Progenitor cell of endocrine pancreas (in vitro differentiated cells): ENCODE measurements at regions not wholly inside any gene's neighbourhood (a gene's known extent, or its start where the extent isn't known, plus 50 kb on each side); places are given as distances from the start of the nearest gene placed in this dataset.
A peak's percentile ranks its signal among the peaks of the same experiment; 100 is the strongest.

ENCODE experiments used
- DNase-seq: peaks from one replicate; pipeline ENCODE4 v3.0.0; 2021; ENCODE audit warnings: low spot score; ENCODE audit not compliant: unreplicated experiment
- H3K27ac Mint-ChIP-seq: 2 replicates; pipeline ENCODE4 v1.8.0; 2021; ENCODE audit warnings: mild to moderate bottlenecking, moderate library complexity, mixed read lengths
- H3K27me3 Mint-ChIP-seq: 2 replicates; pipeline ENCODE4 v1.8.0; 2021; ENCODE audit warnings: mixed read lengths
- H3K36me3 Mint-ChIP-seq: 2 replicates; pipeline ENCODE4 v1.8.0; 2022; ENCODE audit warnings: mixed read lengths; ENCODE audit not compliant: insufficient read depth
- H3K4me1 Mint-ChIP-seq: 2 replicates; pipeline ENCODE4 v1.8.0; 2021; ENCODE audit warnings: low read depth, mixed read lengths
- H3K4me3 Mint-ChIP-seq: 2 replicates; pipeline ENCODE4 v1.8.0; 2021; ENCODE audit warnings: low read depth, mild to moderate bottlenecking, moderate library complexity, mixed read lengths
- H3K9me3 Mint-ChIP-seq: 2 replicates; pipeline ENCODE4 v1.8.0; 2021; ENCODE audit warnings: low read depth, mixed read lengths
- TF ChIP-seq, protein P1 (sequence below): fragments of 200-600 bp; sonication (generic); IDR thresholded peaks from one replicate; pipeline ENCODE4 v1.5.0; 2021; ENCODE audit warnings: antibody characterized with exemption, mild to moderate bottlenecking; ENCODE audit not compliant: unreplicated experiment

DNA sequence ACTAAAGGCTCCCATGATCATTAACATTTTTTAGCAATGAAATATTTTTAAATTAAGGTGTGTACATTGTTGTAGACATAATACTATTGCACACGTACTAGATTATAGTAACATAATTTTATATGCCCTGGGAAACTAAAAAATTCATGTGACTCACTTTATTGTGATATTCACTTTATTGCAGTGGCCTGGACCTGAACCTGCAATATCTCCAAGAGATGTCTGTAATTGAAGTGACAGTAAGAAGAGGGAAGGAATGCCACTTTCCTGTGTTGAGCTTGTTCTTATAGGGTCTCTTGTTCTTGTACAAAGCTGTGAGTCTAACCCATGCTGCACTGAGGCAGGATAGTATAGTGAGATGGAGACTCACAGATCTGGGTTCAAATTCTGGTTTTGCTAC is 66.9 kb upstream of the USP24 start:
- no peak overlapping the region for H3K4me3 Mint-ChIP-seq
- no peak overlapping the region for H3K27ac Mint-ChIP-seq
- peaks cover 16% of the 10 kb centered on the region for H3K27me3 Mint-ChIP-seq
- DNase-seq: no peak
- TF ChIP-seq, protein P1, sequence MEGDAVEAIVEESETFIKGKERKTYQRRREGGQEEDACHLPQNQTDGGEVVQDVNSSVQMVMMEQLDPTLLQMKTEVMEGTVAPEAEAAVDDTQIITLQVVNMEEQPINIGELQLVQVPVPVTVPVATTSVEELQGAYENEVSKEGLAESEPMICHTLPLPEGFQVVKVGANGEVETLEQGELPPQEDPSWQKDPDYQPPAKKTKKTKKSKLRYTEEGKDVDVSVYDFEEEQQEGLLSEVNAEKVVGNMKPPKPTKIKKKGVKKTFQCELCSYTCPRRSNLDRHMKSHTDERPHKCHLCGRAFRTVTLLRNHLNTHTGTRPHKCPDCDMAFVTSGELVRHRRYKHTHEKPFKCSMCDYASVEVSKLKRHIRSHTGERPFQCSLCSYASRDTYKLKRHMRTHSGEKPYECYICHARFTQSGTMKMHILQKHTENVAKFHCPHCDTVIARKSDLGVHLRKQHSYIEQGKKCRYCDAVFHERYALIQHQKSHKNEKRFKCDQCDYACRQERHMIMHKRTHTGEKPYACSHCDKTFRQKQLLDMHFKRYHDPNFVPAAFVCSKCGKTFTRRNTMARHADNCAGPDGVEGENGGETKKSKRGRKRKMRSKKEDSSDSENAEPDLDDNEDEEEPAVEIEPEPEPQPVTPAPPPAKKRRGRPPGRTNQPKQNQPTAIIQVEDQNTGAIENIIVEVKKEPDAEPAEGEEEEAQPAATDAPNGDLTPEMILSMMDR: no peak
- H3K4me1 Mint-ChIP-seq: peaks cover 1% of the 10 kb centered on the region
- no peaks in the 10 kb centered on the region for H3K36me3 Mint-ChIP-seq
- no peaks in the 10 kb centered on the region for H3K9me3 Mint-ChIP-seq

DNA sequence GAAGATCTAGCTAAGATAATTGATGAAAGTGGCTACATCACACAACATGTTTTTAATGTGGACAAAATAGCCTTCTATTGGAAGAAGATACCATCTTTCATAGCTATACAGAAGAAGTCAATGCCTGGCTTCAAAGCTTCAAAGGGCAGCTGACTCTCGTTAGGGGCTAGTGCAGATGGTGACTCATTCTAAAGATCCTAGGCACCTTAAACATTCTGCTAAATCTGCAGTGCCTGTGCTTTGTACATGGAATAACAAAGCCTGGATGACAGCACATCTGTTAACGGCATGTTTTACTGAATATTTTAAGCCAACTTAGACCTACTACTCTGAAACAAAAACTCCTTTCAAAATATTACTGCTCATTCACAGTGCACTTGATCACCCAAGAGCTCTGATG is 65.6 kb upstream of the USP24 start:
- DNase-seq: no peak
- H3K27ac Mint-ChIP-seq: no peak overlapping the region
- H3K27me3 Mint-ChIP-seq: peaks cover 20% of the 10 kb centered on the region
- H3K36me3 Mint-ChIP-seq: no peaks in the 10 kb centered on the region
- no peaks in the 10 kb centered on the region for H3K9me3 Mint-ChIP-seq
- TF ChIP-seq, protein P1: no peak
- no peak overlapping the region for H3K4me3 Mint-ChIP-seq
- peaks cover 1% of the 10 kb centered on the region for H3K4me1 Mint-ChIP-seq

DNA sequence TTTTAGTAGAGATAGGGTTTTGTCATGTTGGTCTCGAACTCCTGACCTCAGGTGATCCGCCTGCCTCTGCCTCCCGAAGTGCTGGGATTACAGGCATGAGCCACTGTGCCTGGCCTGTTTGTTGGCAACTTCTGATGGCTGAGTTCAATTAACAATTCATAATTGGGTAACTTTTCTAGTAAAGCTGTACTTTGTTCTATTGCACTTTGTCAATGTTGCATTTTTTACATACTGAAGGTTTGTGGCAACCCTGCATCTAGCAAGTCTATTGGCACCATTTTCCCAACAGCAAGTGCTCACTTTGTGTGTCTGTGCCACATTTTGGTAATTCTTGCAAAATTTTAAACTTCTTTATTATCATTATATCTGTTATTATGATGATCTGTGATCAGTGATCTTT is 64.5 kb upstream of the USP24 start:
- Mint-ChIP-seq H3K4me1 (peaks cover 1% of the 10 kb centered on the region), H3K9me3 (no peaks in the 10 kb centered on the region), H3K36me3 (no peaks in the 10 kb centered on the region), H3K27me3 (peaks cover 21% of the 10 kb centered on the region), H3K27ac (no peak overlapping the region), H3K4me3 (no peak overlapping the region)
- TF ChIP-seq, protein P1: no peak
- DNase-seq: no peak

DNA sequence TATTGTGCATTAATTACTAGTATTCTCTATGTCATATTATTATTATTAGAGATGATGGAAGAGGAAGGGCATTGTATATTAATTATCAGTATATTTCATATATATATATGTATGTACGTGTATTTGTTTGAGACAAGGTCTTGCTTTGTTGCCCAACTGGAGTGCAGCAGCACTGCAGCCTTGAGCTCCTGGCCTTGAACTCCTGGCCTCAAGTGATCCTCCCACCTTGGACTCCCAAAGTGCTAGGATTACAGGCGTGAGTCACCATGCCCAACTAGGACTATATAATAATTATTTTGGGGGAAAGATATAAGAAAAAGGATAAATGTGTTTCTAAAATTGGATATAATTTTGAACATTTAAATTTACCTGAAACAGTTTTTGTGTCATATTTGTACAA is 63.2 kb upstream of the USP24 start:
- H3K4me3 Mint-ChIP-seq: no peak overlapping the region
- no peak for DNase-seq
- TF ChIP-seq, protein P1: no peak
- H3K27me3 Mint-ChIP-seq: peaks cover 24% of the 10 kb centered on the region
- H3K27ac Mint-ChIP-seq: no peak overlapping the region
- H3K9me3 Mint-ChIP-seq: no peaks in the 10 kb centered on the region
- peaks cover 1% of the 10 kb centered on the region for H3K4me1 Mint-ChIP-seq
- no peaks in the 10 kb centered on the region for H3K36me3 Mint-ChIP-seq

DNA sequence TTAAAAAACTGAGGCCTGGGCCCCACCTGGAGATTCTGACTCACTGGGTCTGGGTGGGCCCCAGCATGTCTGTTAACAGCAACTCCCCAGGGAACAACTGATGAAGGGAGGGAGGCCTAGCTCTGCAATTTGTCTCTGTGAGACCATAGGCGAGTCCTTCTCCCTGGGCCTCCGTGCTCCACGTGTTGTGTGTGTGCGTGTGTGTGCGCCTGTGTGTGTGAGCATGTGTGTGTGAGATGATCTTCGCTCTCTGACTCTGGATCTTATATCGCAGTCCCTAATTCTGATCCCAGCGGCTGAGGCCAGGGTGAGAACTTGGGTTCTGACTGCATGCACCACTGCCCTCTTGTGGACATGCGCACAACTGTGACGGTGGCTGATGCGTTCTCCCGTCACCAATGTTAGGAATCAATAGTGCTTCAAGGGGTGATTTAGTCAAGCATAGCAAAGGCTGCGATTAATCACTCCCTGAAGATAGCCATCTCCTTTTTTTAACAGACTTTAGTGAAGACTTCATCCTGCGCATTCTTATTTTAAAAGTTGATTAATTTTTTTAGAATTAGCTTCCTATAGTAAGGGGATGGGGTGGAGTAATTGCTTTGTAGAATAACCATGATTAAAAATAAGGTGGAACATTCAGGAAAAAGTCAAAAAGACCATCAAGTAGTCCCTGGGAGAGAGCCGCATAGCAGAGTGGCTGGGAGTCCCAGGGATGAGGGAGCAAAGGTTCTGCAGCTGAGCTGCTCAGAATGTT is 62.4 kb upstream of the USP24 start:
- peak; percentile 69 for DNase-seq
- peaks cover 22% of the 10 kb centered on the region for H3K27me3 Mint-ChIP-seq
- H3K4me1 Mint-ChIP-seq: peaks cover 1% of the 10 kb centered on the region
- no peak overlapping the region for H3K27ac Mint-ChIP-seq
- TF ChIP-seq, protein P1: peak; percentile 85
- H3K36me3 Mint-ChIP-seq: no peaks in the 10 kb centered on the region
- no peaks in the 10 kb centered on the region for H3K9me3 Mint-ChIP-seq
- H3K4me3 Mint-ChIP-seq: no peak overlapping the region
